ENCODE measurements at regions not wholly inside any gene's neighbourhood (a gene's known extent, or its start where the extent isn't known, plus 50 kb on each side); places are given as distances from the start of the nearest gene placed in this dataset.

DNA sequence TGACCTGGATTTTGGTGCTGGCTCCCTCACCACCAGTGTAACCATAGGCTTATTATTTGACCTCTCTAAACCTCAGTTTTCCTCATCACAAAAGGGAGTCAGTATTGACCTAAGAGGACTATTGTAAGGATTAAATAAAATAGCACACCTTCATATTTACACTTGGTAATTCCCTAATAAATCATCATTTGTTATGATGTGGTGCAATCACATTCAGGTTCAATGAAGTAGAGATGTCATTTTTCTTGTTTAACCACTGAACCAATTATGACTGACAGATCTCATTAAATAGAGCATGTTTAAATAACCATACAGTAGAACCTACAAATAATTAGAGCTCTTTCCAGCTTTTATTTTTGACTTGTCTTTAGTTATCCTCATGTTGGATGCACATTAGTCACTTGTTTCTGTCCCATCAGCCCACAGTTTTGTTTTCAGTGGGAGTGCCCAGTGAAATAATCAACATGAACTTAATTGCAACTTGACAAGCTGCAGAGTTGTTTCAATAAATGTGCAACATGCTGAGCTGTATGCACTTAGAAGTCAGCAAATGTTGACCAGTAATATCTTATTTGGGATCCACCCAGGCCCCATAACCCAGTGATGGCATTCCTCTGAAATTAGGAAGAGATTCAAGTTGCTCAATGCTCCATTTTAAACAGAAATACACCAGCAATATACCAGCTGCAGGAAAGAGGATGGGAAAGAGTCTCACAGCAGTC, 451.7 kb upstream of the MARCKS start:
- no peak overlapping the region for H3K4me3 ChIP-seq (ENCODE audit: low read depth, low read length)
- TF ChIP-seq, protein P1, sequence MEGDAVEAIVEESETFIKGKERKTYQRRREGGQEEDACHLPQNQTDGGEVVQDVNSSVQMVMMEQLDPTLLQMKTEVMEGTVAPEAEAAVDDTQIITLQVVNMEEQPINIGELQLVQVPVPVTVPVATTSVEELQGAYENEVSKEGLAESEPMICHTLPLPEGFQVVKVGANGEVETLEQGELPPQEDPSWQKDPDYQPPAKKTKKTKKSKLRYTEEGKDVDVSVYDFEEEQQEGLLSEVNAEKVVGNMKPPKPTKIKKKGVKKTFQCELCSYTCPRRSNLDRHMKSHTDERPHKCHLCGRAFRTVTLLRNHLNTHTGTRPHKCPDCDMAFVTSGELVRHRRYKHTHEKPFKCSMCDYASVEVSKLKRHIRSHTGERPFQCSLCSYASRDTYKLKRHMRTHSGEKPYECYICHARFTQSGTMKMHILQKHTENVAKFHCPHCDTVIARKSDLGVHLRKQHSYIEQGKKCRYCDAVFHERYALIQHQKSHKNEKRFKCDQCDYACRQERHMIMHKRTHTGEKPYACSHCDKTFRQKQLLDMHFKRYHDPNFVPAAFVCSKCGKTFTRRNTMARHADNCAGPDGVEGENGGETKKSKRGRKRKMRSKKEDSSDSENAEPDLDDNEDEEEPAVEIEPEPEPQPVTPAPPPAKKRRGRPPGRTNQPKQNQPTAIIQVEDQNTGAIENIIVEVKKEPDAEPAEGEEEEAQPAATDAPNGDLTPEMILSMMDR (IDR thresholded peaks at IDR 0.05; ENCODE audit: insufficient read depth, low read depth, low read length): no peak
- peak; percentile 81 for DNase-seq (ENCODE audit: low read depth)

DNA sequence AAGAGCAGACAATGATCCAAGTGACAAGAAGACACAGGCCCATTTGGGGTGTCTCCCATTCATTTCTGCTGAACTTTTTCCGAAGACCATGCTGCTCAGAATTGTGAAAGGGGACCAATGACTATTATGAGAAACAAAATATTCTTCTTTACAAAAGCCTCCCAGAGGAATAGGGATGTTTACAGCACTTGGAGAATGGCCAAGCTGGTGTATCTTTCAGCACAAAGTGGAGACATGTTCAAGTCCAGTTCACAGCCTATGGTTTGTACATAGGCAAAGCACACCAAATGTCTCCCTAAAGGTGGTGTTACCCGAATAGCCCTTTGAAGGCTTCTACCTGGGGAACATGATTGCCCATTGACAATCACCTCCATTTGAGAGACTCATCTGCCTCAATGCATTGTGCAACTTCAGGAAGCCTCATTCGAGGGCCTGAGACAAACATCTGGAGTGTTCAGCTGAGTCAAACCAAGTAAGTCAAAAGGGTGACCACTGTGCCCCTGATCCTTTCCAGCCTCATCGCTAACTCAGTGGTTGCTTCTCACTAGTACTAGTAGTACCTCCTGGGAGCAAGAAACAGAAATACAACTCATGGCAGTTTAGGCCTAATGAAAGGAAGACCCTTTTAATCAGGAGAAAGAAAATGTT, 451.0 kb upstream of the MARCKS start:
- no peak overlapping the region for H3K4me3 ChIP-seq (ENCODE audit: low read depth, low read length)
- DNase-seq (ENCODE audit: low read depth): peak; percentile 34
- TF ChIP-seq, protein P1 (IDR thresholded peaks at IDR 0.05; ENCODE audit: insufficient read depth, low read depth, low read length): no peak

DNA sequence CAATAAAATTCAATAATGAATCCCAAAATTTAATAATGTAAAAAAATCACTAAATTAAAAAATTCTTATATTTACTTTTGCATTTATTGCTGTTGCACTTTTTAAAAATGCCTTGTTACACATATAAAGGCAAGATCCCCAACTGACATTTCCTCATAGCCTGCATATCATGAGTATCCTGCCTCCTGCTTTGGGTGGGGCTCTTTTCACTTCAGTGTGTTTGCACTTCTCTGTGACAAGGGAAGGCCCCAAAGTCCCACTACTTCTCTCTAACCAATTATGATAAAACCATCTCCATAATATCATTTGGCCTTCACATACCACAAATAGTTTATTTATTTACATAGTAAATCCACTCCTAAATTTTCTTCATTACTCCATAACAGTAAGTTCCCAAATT, 446.1 kb upstream of the MARCKS start:
- TF ChIP-seq, protein P1 (IDR thresholded peaks at IDR 0.05; ENCODE audit: insufficient read depth, low read depth, low read length): no peak
- peak; percentile 20 for DNase-seq (ENCODE audit: low read depth)
- H3K4me3 ChIP-seq (ENCODE audit: low read depth, low read length): no peak overlapping the region

DNA sequence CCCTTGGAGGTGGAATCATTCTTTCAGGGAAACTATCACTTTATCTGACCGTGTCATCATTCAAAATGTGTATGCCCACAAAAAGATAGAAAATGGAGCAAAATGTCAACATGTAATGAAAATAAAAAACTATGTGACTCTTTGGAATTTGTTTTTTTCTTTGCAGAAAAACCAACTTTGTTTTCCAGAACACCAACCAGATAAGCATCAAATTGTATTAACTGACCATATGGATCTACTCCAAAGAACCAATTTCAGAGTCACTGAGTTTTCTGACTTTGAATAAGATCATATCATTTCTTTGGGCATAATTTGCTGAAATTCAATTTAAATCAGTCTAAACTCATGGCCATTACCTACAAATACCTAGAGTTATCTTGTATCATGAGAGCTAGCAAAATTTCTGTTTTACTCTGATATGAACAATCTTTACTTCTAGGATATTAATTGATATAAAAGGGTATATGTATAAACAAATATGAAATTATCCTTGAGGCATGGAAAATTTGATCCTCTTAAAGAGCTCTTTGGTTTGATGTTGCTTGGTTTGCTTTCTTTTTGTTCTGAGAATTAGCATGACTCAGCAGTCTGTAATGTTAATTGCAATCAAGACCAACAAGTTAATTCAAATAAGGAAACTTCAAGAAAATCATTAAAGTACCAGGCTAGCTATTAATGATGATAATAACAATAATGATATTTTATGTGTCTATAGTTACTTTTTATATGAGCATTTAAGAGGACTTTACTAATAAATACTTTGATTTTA, 444.4 kb upstream of the MARCKS start:
- no peak overlapping the region for H3K4me3 ChIP-seq (ENCODE audit: low read depth, low read length)
- DNase-seq (ENCODE audit: low read depth): peak; percentile 43
- TF ChIP-seq, protein P1 (IDR thresholded peaks at IDR 0.05; ENCODE audit: insufficient read depth, low read depth, low read length): no peak

DNA sequence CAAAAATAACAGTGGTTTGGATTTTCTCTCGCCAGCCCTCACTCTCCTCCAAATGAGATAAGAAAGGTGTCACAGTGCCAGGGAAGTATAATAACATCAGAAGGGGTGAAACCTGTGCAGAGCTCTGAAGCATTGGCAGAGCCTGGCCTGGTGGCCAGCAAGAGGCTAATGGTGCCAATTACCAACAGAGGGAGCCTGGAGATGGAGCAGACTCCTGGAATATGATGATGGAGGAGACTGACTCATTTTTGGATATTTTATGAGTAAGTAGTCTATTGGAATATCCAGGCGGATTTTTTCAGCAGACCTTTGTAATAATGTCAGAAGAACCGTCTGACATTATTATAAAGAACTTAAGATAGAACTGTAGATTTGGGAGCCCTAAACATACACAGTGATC, 442.6 kb upstream of the MARCKS start:
- H3K4me3 ChIP-seq (ENCODE audit: low read depth, low read length): no peak overlapping the region
- TF ChIP-seq, protein P1 (IDR thresholded peaks at IDR 0.05; ENCODE audit: insufficient read depth, low read depth, low read length): peak; percentile 66
- peak; percentile 68 for DNase-seq (ENCODE audit: low read depth)

DNA sequence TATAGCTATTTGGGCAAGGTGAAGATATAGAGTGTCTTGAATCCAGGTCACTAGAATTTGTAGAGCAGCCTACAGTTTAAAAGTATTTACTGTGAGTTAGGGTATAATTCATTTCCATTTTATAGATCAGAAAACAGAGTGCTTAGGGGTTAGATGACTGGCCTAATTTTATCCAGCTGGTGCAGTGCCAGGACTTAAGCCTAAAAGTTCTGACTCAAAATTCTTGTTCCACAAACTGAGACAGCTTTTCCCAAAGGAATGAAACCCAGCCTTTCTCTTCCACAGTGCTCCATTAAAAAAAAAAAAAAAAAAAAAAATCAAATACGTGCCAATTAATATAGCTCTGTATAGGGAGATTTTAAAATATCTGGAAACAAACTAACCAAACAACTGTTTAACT, 441.0 kb upstream of the MARCKS start:
- TF ChIP-seq, protein P1 (IDR thresholded peaks at IDR 0.05; ENCODE audit: insufficient read depth, low read depth, low read length): no peak
- no peak for DNase-seq (ENCODE audit: low read depth)
- no peak overlapping the region for H3K4me3 ChIP-seq (ENCODE audit: low read depth, low read length)

All from fibroblast of villous mesenchyme (primary cell).